Breast epithelium (tissue), 3 donors: ENCODE measurements at regions not wholly inside any gene's neighbourhood (a gene's known extent, or its start where the extent isn't known, plus 50 kb on each side); places are given as distances from the start of the nearest gene placed in this dataset.

Source experiments
- CTCF ChIP-seq, 3 donors: fragments of 450-650 bp; IDR thresholded peaks; one replicate each; pipeline ENCODE4 v1.5.1; 2016 to 2017; ENCODE audit warnings: antibody characterized with exemption in 3 of 3, mild to moderate bottlenecking in 3 of 3, moderate library complexity in 3 of 3
- POLR2A ChIP-seq: fragments of 450-650 bp; IDR thresholded peaks from one replicate; pipeline ENCODE4 v1.6.1; 2016; ENCODE audit warnings: antibody characterized with exemption, mild to moderate bottlenecking, moderate library complexity
- POLR2AphosphoS5 ChIP-seq, 3 donors: sonication (generic); formaldehyde crosslinking; IDR thresholded peaks; one replicate each; pipeline ENCODE4 v1.6.1; 2017; ENCODE audit warnings: antibody characterized with exemption in 3 of 3

GRCh38 chr3:66659056-66659455 is 158.2 kb upstream of the LRIG1 start:
- TF ChIP-seq CTCF (IDR thresholded peaks at IDR 0.05) (no peak), POLR2A (no peak), POLR2AphosphoS5 (IDR thresholded peaks at IDR 0.05) (no peak)
